K562 (cell line): ENCODE measurements at regions not wholly inside any gene's neighbourhood (a gene's known extent, or its start where the extent isn't known, plus 50 kb on each side); places are given as distances from the start of the nearest gene placed in this dataset.
A peak's percentile ranks its signal among the peaks of the same experiment; 100 is the strongest.

ENCODE experiments used
- CBX5 ChIP-seq: IDR thresholded peaks from 2 replicates; pipeline ENCODE4 v1.6.1; 2014; ENCODE audit warnings: low read depth, borderline replicate concordance
- CEBPZ ChIP-seq: fragments of 150-350 bp; IDR thresholded peaks from 2 replicates; pipeline ENCODE4 v1.6.1; 2014; ENCODE audit warnings: low read depth, mild to moderate bottlenecking, low read length, borderline replicate concordance
- GATAD2A ChIP-seq: fragments of 450-650 bp; IDR thresholded peaks from 2 replicates; pipeline ENCODE4 v1.6.1; 2017
- IFI16 ChIP-seq: fragments of 250-450 bp; sonication (Bioruptor Pico); IDR thresholded peaks from 2 replicates; pipeline ENCODE4 v2.1.2; 2022; ENCODE audit warnings: mild to moderate bottlenecking, inconsistent platforms
- KHSRP ChIP-seq: fragments of 450-650 bp; IDR thresholded peaks from 2 replicates; pipeline ENCODE4 v1.6.1; 2017
- KLF1 ChIP-seq: fragments of 450-650 bp; IDR thresholded peaks from 2 replicates; pipeline ENCODE4 v1.6.1; 2016; ENCODE audit warnings: missing genetic modification characterization, missing compliant biosample characterization
- NFXL1 ChIP-seq: fragments of 450-650 bp; formaldehyde crosslinking; IDR thresholded peaks from 2 replicates; pipeline ENCODE4 v1.4.0; 2021; ENCODE audit warnings: mild to moderate bottlenecking
- SIN3A ChIP-seq, 2 experiments: fragments of 150-350 bp in 1 of 2; IDR thresholded peaks; 2 replicates each; pipeline ENCODE4 v1.6.1; 2011 to 2016; ENCODE audit warnings: borderline replicate concordance in 2 of 2, low read depth in 2 of 2, low read length in 2 of 2, mild to moderate bottlenecking in 2 of 2, moderate library complexity in 2 of 2; ENCODE audit not compliant: control insufficient read depth in 1 of 2
- SMARCE1 ChIP-seq: fragments of 450-650 bp; IDR thresholded peaks from 2 replicates; pipeline ENCODE4 v1.7.1; 2016; ENCODE audit warnings: mild to moderate bottlenecking
- TAF15 ChIP-seq: fragments of 200-400 bp; formaldehyde crosslinking; IDR thresholded peaks from 2 replicates; pipeline ENCODE4 v1.6.1; 2017; ENCODE audit warnings: mild to moderate bottlenecking, low read depth, low read length, moderate library complexity
- ZMIZ1 ChIP-seq, 2 experiments: fragments of 150-350 bp in 1 of 2; IDR thresholded peaks; 2 replicates each; pipeline ENCODE4 v1.6.1; 2012 to 2016; ENCODE audit warnings: low read depth in 2 of 2, low read length in 2 of 2, mild to moderate bottlenecking in 1 of 2, moderate library complexity in 1 of 2
- ZNF184 ChIP-seq: sonication (generic); formaldehyde crosslinking; IDR thresholded peaks from 2 replicates; pipeline ENCODE4 v1.5.0; 2020; ENCODE audit warnings: missing genetic modification reagents
- ZNF408 ChIP-seq: fragments of 250-450 bp; sonication (Bioruptor Pico); IDR thresholded peaks from 2 replicates; pipeline ENCODE4 v1.4.0; 2020; ENCODE audit warnings: low read depth, mild to moderate bottlenecking, moderate library complexity
- ZNF584 ChIP-seq: fragments of 200-800 bp; sonication (Bioruptor generic); IDR thresholded peaks from 2 replicates; pipeline ENCODE4 v1.6.1; 2016; ENCODE audit warnings: low read depth, mild to moderate bottlenecking, missing genetic modification characterization, missing compliant biosample characterization
- ZNF609 ChIP-seq: sonication (generic); formaldehyde crosslinking; IDR thresholded peaks from 2 replicates; pipeline ENCODE4 v1.8.1; 2023; ENCODE audit warnings: missing genetic modification reagents, mild to moderate bottlenecking, borderline replicate concordance

GRCh38 chr17:27986805-27987684 lies 55.4 kb upstream of the NLK start (continued):
- TF ChIP-seq ZNF609 (no peak), GATAD2A (peak; percentile 93), ZNF408 (CRISPR knock-in tag) (no peak), ZMIZ1 (IDR thresholded peaks at IDR 0.05; ENCODE audit: low read depth in 2 of 2, low read length in 2 of 2) (peak in 1 of 2 experiments; percentile 95; a peak in 2 of 4 replicates), IFI16 (CRISPR knock-in tag) (no peak), ZNF584 (peak; percentile 76; the same call in 1 of the 2 replicates), TAF15 (no peak), ZNF184 (no peak), KLF1 (tag) (no peak), SIN3A (IDR thresholded peaks at IDR 0.05; ENCODE audit: borderline replicate concordance in 2 of 2, control insufficient read depth in 1 of 2, low read depth in 2 of 2, low read length in 2 of 2) (no peak), SMARCE1 (peak; percentile 99), CBX5 (no peak), CEBPZ (no peak), KHSRP (peak; percentile 79), NFXL1 (no peak)
